ENCODE measurements at regions not wholly inside any gene's neighbourhood (a gene's known extent, or its start where the extent isn't known, plus 50 kb on each side); places are given as distances from the start of the nearest gene placed in this dataset.

GRCh38 chr2:120450196-120450820 is 104.4 kb downstream of the INHBB start:
- DNase-seq (ENCODE audit: low spot score) (no peak), ATAC-seq (no peak)
- H3K4me1 Mint-ChIP-seq = 0 out of 3 replicates have a peak, but pooled peaks cover 2% of the 10 kb centered on the region
- H3K27me3 Mint-ChIP-seq (ENCODE audit: insufficient read depth, low read depth, poor library complexity) = peaks cover 23% of the 10 kb centered on the region
- H3K4me3 ChIP-seq = no peak overlapping the region
- H3K9me3 Mint-ChIP-seq = no peaks in the 10 kb centered on the region
- no peaks in the 10 kb centered on the region for H3K4me1 ChIP-seq (ENCODE audit: insufficient read depth)
- TF ChIP-seq STAT1 (IDR thresholded peaks at IDR 0.05; ENCODE audit: unreplicated experiment) = no peak
- TF ChIP-seq CREB1 (CRISPR knock-in tag; IDR thresholded peaks at IDR 0.05; ENCODE audit: low read depth) = no peak
- TF ChIP-seq ETS1 (IDR thresholded peaks at IDR 0.05) = no peak
- TF ChIP-seq ZNF331 (CRISPR knock-in tag; IDR thresholded peaks at IDR 0.05; ENCODE audit: low read depth) = no peak
- no peak for TF ChIP-seq EZH2 (IDR thresholded peaks at IDR 0.05; ENCODE audit: low read depth, unreplicated experiment)
- no peak for TF ChIP-seq JUNB (IDR thresholded peaks at IDR 0.05; ENCODE audit: unreplicated experiment)
- TF ChIP-seq ZNF114 (CRISPR knock-in tag; IDR thresholded peaks at IDR 0.05) = no peak
- TF ChIP-seq EZH2phosphoT487 (IDR thresholded peaks at IDR 0.05; ENCODE audit: unreplicated experiment) = no peak
- no peak for TF ChIP-seq ZNF462 (CRISPR knock-in tag; IDR thresholded peaks at IDR 0.05)
- TF ChIP-seq REST (IDR thresholded peaks at IDR 0.05; ENCODE audit: unreplicated experiment) = no peak
- no peak for TF ChIP-seq NANOG (IDR thresholded peaks at IDR 0.05; ENCODE audit: borderline replicate concordance)
- TF ChIP-seq POLR2AphosphoS5 (IDR thresholded peaks at IDR 0.05; ENCODE audit: low read depth) = no peak
- TF ChIP-seq CTCF (conservative IDR thresholded peaks at IDR 0.05; ENCODE audit: low read depth in 2 of 2) = no peak
- no peaks in the 10 kb centered on the region for H3F3A ChIP-seq (replicated peaks; ENCODE audit: low read depth)
- no peak overlapping the region for H3K4me2 ChIP-seq
- H3K27me3 ChIP-seq (ENCODE audit: insufficient read depth) = no peaks in the 10 kb centered on the region
- no peaks in the 10 kb centered on the region for H3K9me2 ChIP-seq (ENCODE audit: insufficient read depth)
- no peaks in the 10 kb centered on the region for H3K36me3 Mint-ChIP-seq (ENCODE audit: low read depth)
- no peaks in the 10 kb centered on the region for H4K20me1 ChIP-seq (replicated peaks; ENCODE audit: insufficient read depth)
- no peak overlapping the region for H3K27ac ChIP-seq (ENCODE audit: low read depth)
- no peak overlapping the region for H3K27ac Mint-ChIP-seq
- no peaks in the 10 kb centered on the region for H3K79me2 ChIP-seq (replicated peaks; ENCODE audit: insufficient read depth)
- no peak overlapping the region for H3K4me3 Mint-ChIP-seq
- H2AFZ ChIP-seq = no peak overlapping the region
- H3K36me3 ChIP-seq (ENCODE audit: insufficient read depth) = no peaks in the 10 kb centered on the region
